A673 (cell line): ENCODE measurements at regions not wholly inside any gene's neighbourhood (a gene's known extent, or its start where the extent isn't known, plus 50 kb on each side); places are given as distances from the start of the nearest gene placed in this dataset.

ENCODE experiments used
- BruUV-seq: library from RNA; stranded (reverse); fragments of 400-500 nt; replicated peaks from 2 replicates; lab custom pipeline; 2021; lab: Mats Ljungman, UMichigan
- CTCF ChIA-PET: fragments of 300-600 bp; sonication (Branson Sonifier 250); formaldehyde crosslinking; loops from one replicate; lab custom pipeline; 2022; ENCODE audit warnings: antibody characterized with exemption; lab: Charles Lee
- POLR2A ChIA-PET: fragments of 300-600 bp; sonication (Branson Sonifier 250); formaldehyde crosslinking; loops from one replicate; lab custom pipeline; 2022; ENCODE audit warnings: antibody characterized with exemption; ENCODE audit not compliant: low non-redundant PET; lab: Charles Lee
- DNase-seq: peaks from one replicate; pipeline ENCODE4 v3.0.0-alpha.2; 2015; ENCODE audit warnings: low spot score
- H3K27ac ChIP-seq: fragments of 200-600 bp; sonication (generic); 2 replicates; pipeline ENCODE4 v1.5.1; 2016; ENCODE audit warnings: mixed run types, low read depth, mild to moderate bottlenecking, mixed read lengths, antibody characterized with exemption, low read length; ENCODE audit not compliant: poor library complexity, severe bottlenecking
- H3K27me3 ChIP-seq: fragments of 200-600 bp; sonication (generic); replicated peaks from 2 replicates; pipeline ENCODE4 v1.6.1; 2017; ENCODE audit warnings: mixed run types, low read depth, mild to moderate bottlenecking, mixed read lengths, antibody characterized with exemption, low read length; ENCODE audit not compliant: insufficient read depth, poor library complexity
- H3K36me3 ChIP-seq: fragments of 200-600 bp; sonication (generic); 2 replicates; pipeline ENCODE4 v1.6.1; 2016; ENCODE audit warnings: mixed run types, mild to moderate bottlenecking, mixed read lengths, antibody characterized with exemption, low read length; ENCODE audit not compliant: insufficient read depth, poor library complexity, severe bottlenecking
- H3K4me1 ChIP-seq: fragments of 200-600 bp; sonication (generic); 2 replicates; pipeline ENCODE4 v1.6.1; 2017; ENCODE audit warnings: mixed run types, mild to moderate bottlenecking, mixed read lengths, antibody characterized with exemption, low read length; ENCODE audit not compliant: insufficient read depth, poor library complexity, severe bottlenecking
- H3K4me3 ChIP-seq: fragments of 200-600 bp; sonication (generic); 2 replicates; pipeline ENCODE4 v1.5.1; 2016; ENCODE audit warnings: low read depth, mixed run types, mild to moderate bottlenecking, mixed read lengths, low read length; ENCODE audit not compliant: poor library complexity, severe bottlenecking
- H3K9me3 ChIP-seq: fragments of 200-600 bp; sonication (generic); 2 replicates; pipeline ENCODE4 v1.6.1; 2016; ENCODE audit warnings: mixed run types, low read depth, mild to moderate bottlenecking, mixed read lengths, antibody characterized with exemption, low read length; ENCODE audit not compliant: poor library complexity, severe bottlenecking
- EZH2 ChIP-seq: fragments of 200-600 bp; sonication (generic); IDR thresholded peaks from 2 replicates; pipeline ENCODE4 v1.6.1; 2017; ENCODE audit warnings: borderline replicate concordance, low read depth, mild to moderate bottlenecking, mixed read lengths, antibody characterized with exemption, low read length; ENCODE audit not compliant: poor library complexity, severe bottlenecking
- intact Hi-C: fragments of 100-400 bp; cut with micrococcal nuclease; formaldehyde crosslinking; loops from one replicate; pipeline ENCODE4 v1.10.0; 2022; ENCODE audit not compliant: unreplicated experiment
- TF ChIP-seq, protein P1 (sequence below): fragments of 300-800, 200-600 bp; sonication (generic); conservative IDR thresholded peaks from 2 replicates; pipeline ENCODE4 v1.5.1; 2017; ENCODE audit warnings: low read depth, mild to moderate bottlenecking, antibody characterized with exemption, low read length, moderate library complexity, mixed read lengths

DNA sequence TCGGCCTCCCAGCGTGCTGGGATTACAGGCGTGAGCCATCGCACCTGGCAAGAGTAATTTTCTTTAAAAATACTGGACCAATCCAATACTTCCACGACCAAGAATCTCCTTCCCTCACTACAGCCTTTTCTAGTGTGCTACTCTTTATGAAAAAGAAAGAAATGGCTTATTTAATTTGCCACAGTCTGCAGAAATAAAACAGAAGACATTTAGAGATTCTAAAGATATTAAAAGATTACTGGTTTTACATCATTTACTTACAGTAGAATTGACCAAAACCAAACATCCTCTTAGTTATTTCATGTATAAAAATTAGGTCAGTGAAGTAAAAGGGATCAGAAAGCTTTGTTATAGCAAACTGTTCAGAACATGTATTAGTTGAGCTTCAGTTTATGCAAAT, 679.6 kb downstream of the MAT2B start:
- H3K4me3 ChIP-seq = no peak overlapping the region
- H3K4me1 ChIP-seq = no peaks in the 10 kb centered on the region
- H3K36me3 ChIP-seq = no peaks in the 10 kb centered on the region
- no peaks in the 10 kb centered on the region for H3K27me3 ChIP-seq
- intact Hi-C loops = no loop called here
- no peak for DNase-seq
- H3K27ac ChIP-seq = no peak overlapping the region
- no peaks in the 10 kb centered on the region for H3K9me3 ChIP-seq
- TF ChIP-seq, protein P1, sequence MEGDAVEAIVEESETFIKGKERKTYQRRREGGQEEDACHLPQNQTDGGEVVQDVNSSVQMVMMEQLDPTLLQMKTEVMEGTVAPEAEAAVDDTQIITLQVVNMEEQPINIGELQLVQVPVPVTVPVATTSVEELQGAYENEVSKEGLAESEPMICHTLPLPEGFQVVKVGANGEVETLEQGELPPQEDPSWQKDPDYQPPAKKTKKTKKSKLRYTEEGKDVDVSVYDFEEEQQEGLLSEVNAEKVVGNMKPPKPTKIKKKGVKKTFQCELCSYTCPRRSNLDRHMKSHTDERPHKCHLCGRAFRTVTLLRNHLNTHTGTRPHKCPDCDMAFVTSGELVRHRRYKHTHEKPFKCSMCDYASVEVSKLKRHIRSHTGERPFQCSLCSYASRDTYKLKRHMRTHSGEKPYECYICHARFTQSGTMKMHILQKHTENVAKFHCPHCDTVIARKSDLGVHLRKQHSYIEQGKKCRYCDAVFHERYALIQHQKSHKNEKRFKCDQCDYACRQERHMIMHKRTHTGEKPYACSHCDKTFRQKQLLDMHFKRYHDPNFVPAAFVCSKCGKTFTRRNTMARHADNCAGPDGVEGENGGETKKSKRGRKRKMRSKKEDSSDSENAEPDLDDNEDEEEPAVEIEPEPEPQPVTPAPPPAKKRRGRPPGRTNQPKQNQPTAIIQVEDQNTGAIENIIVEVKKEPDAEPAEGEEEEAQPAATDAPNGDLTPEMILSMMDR = no peak
- no peak for TF ChIP-seq EZH2
- ChIA-PET POLR2A (no interaction called here), CTCF (no interaction called here)
- no TSS peak for BruUV-seq

GRCh38 chr5:164186550-164186949, 681.1 kb downstream of the MAT2B start:
- Histone ChIP-seq H3K27me3 (no peaks in the 10 kb centered on the region), H3K36me3 (no peaks in the 10 kb centered on the region), H3K9me3 (no peaks in the 10 kb centered on the region), H3K4me3 (no peak overlapping the region), H3K27ac (no peak overlapping the region), H3K4me1 (no peaks in the 10 kb centered on the region)
- BruUV-seq = no TSS peak
- POLR2A ChIA-PET = no interaction called here
- CTCF ChIA-PET = no interaction called here
- no peak for DNase-seq
- intact Hi-C loops = no loop called here
- no peak for TF ChIP-seq EZH2
- TF ChIP-seq, protein P1 = no peak

DNA sequence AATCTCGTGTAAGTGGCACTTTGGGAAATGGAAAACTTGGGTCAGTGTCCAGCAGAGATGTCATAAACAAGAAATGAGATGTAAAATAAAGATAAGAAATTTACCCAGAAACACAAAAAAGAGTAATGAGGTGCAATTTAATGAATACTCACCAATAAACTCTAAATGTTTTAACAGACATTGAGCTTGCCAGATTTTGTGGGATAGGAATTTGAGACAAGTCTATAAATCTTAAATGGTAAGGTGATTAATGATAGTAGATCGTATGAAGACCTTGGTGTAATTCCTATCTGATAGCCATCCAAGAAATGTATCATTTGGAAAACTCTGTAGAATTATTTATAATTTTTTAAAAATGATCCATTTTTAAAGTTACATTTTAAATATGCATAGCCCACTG, 682.4 kb downstream of the MAT2B start:
- Histone ChIP-seq H3K4me3 (no peak overlapping the region), H3K27me3 (no peaks in the 10 kb centered on the region), H3K9me3 (no peaks in the 10 kb centered on the region), H3K4me1 (no peaks in the 10 kb centered on the region), H3K36me3 (no peaks in the 10 kb centered on the region), H3K27ac (no peak overlapping the region)
- ChIA-PET CTCF (no interaction called here), POLR2A (no interaction called here)
- no TSS peak for BruUV-seq
- intact Hi-C loops = no loop called here
- DNase-seq = no peak
- no peak for TF ChIP-seq EZH2

DNA sequence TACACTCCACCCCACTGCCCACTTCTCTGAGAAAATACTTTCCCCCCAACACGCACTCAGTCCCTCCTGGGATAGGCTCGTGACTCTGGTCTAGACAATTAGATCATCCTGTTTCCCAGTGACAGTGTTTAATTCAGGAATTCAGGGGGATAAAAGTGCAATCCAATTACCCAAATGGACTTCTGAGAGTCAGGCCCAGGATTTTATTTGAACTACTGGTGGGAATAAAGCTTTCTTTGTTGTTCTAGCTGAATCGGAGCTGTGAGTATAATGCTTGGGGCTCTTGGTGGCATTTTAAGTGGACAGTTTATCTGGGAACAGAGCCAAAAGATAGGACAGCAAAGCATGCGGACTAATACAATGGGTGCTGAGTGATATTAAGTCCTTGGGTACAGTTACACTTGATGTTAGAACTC, 683.3 kb downstream of the MAT2B start:
- CTCF ChIA-PET = no interaction called here
- H3K4me1 ChIP-seq = no peaks in the 10 kb centered on the region
- no peak overlapping the region for H3K27ac ChIP-seq
- no peak overlapping the region for H3K4me3 ChIP-seq
- intact Hi-C loops = no loop called here
- TF ChIP-seq, protein P1 = no peak
- TF ChIP-seq EZH2 = no peak
- POLR2A ChIA-PET = no interaction called here
- H3K27me3 ChIP-seq = no peaks in the 10 kb centered on the region
- BruUV-seq = no TSS peak
- H3K36me3 ChIP-seq = no peaks in the 10 kb centered on the region
- no peaks in the 10 kb centered on the region for H3K9me3 ChIP-seq
- peak; percentile 6 for DNase-seq
